ENCODE measurements at regions not wholly inside any gene's neighbourhood (a gene's known extent, or its start where the extent isn't known, plus 50 kb on each side); places are given as distances from the start of the nearest gene placed in this dataset.

GRCh38 chr3:81244231-81244630 lies 517.2 kb downstream of the GBE1 start:
- TF ChIP-seq CTCF (IDR thresholded peaks at IDR 0.05) (no peak), POLR2A (IDR thresholded peaks at IDR 0.05) (no peak)

Data from heart left ventricle (tissue), 13 donors.